DOHH2 (cell line): ENCODE measurements at regions not wholly inside any gene's neighbourhood (a gene's known extent, or its start where the extent isn't known, plus 50 kb on each side); places are given as distances from the start of the nearest gene placed in this dataset.

Source experiments
- H3F3A ChIP-seq: fragments of 200-600 bp; sonication (generic), shearing (Covaris generic); 2 replicates; pipeline ENCODE4 v1.6.0; 2016; ENCODE audit warnings: antibody characterized with exemption, mild to moderate bottlenecking; ENCODE audit not compliant: control insufficient read depth, insufficient read depth
- H3K27ac ChIP-seq: fragments of 200-600 bp; sonication (generic); 2 replicates; pipeline ENCODE4 v1.5.1; 2014; ENCODE audit warnings: low read depth, mild to moderate bottlenecking, low read length, moderate library complexity
- H3K27me3 ChIP-seq: fragments of 200-600 bp; sonication (generic); 2 replicates; pipeline ENCODE4 v1.6.1; 2014; ENCODE audit warnings: mild to moderate bottlenecking, low read length, mixed read lengths; ENCODE audit not compliant: control insufficient read depth
- H3K36me3 ChIP-seq: fragments of 200-600 bp; sonication (generic); 2 replicates; pipeline ENCODE4 v1.6.1; 2014; ENCODE audit warnings: mild to moderate bottlenecking, low read length, moderate library complexity, mixed read lengths; ENCODE audit not compliant: control insufficient read depth
- H3K4me1 ChIP-seq: fragments of 200-600 bp; sonication (generic); 2 replicates; pipeline ENCODE4 v1.6.1; 2014; ENCODE audit warnings: mild to moderate bottlenecking, low read length, mixed read lengths; ENCODE audit not compliant: control insufficient read depth
- H3K4me2 ChIP-seq: fragments of 200-600 bp; sonication (generic); 2 replicates; pipeline ENCODE4 v1.6.0; 2014; ENCODE audit warnings: mild to moderate bottlenecking, low read length, moderate library complexity
- H3K4me3 ChIP-seq: fragments of 200-600 bp; sonication (generic); 2 replicates; pipeline ENCODE4 v1.5.1; 2014; ENCODE audit warnings: mild to moderate bottlenecking, low read length, mixed read lengths
- H3K79me2 ChIP-seq: fragments of 200-600 bp; sonication (generic); 2 replicates; pipeline ENCODE4 v1.6.1; 2014; ENCODE audit warnings: mild to moderate bottlenecking, low read length, mixed read lengths; ENCODE audit not compliant: control insufficient read depth
- H3K9me2 ChIP-seq: fragments of 200-600 bp; sonication (generic); replicated peaks from 2 replicates; pipeline ENCODE4 v1.6.1; 2014; ENCODE audit warnings: mild to moderate bottlenecking, low read length, mixed read lengths; ENCODE audit not compliant: control insufficient read depth
- H3K9me3 ChIP-seq: fragments of 200-600 bp; sonication (generic); 2 replicates; pipeline ENCODE4 v1.6.1; 2014; ENCODE audit warnings: antibody characterized with exemption, low read length, mixed read lengths; ENCODE audit not compliant: control insufficient read depth, insufficient read depth
- H4K20me1 ChIP-seq: fragments of 200-600 bp; sonication (generic); 2 replicates; pipeline ENCODE4 v1.6.0; 2014; ENCODE audit warnings: low read depth, mild to moderate bottlenecking, antibody characterized with exemption, low read length, moderate library complexity; ENCODE audit not compliant: control insufficient read depth, insufficient read depth
- EZH2phosphoT487 ChIP-seq: fragments of 200-600 bp; sonication (generic); IDR thresholded peaks from 2 replicates; pipeline ENCODE4 v1.6.1; 2017; ENCODE audit warnings: borderline replicate concordance, mild to moderate bottlenecking, antibody characterized with exemption, low read length, moderate library complexity, mixed read lengths
- TF ChIP-seq, protein P1 (sequence below): fragments of 200-600 bp; sonication (generic); IDR thresholded peaks from one replicate; pipeline ENCODE4 v1.5.1; 2014; ENCODE audit warnings: antibody characterized with exemption, mild to moderate bottlenecking, low read depth, low read length; ENCODE audit not compliant: poor library complexity, severe bottlenecking

DNA sequence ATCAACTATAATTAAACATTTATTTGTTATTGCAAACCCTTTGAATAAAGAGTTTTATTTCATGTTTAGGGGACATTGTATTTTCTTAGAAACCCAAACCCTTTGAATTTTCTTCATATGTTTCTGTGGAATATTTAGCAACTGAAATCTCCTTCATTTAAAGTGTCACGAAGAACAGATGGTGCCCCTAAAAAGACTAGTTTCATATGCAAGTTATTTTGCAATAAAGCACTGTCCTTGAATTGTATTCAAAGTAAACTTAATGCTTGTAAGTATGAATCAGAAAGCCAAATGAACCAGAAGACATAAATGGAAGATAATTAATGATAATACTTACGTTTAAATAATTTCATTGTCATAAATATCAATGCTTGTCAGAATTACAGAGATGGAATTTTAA, 151.9 kb upstream of the CWC22 start:
- Histone ChIP-seq H3K9me2 (no peaks in the 10 kb centered on the region), H3K79me2 (no peaks in the 10 kb centered on the region), H3K4me1 (no peaks in the 10 kb centered on the region), H3K4me2 (no peak overlapping the region), H3K27ac (no peak overlapping the region), H3K36me3 (no peaks in the 10 kb centered on the region), H3K4me3 (no peak overlapping the region), H3F3A (no peaks in the 10 kb centered on the region), H3K9me3 (no peaks in the 10 kb centered on the region), H3K27me3 (no peaks in the 10 kb centered on the region), H4K20me1 (no peaks in the 10 kb centered on the region)
- no peak for TF ChIP-seq EZH2phosphoT487
- TF ChIP-seq, protein P1, sequence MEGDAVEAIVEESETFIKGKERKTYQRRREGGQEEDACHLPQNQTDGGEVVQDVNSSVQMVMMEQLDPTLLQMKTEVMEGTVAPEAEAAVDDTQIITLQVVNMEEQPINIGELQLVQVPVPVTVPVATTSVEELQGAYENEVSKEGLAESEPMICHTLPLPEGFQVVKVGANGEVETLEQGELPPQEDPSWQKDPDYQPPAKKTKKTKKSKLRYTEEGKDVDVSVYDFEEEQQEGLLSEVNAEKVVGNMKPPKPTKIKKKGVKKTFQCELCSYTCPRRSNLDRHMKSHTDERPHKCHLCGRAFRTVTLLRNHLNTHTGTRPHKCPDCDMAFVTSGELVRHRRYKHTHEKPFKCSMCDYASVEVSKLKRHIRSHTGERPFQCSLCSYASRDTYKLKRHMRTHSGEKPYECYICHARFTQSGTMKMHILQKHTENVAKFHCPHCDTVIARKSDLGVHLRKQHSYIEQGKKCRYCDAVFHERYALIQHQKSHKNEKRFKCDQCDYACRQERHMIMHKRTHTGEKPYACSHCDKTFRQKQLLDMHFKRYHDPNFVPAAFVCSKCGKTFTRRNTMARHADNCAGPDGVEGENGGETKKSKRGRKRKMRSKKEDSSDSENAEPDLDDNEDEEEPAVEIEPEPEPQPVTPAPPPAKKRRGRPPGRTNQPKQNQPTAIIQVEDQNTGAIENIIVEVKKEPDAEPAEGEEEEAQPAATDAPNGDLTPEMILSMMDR: no peak

DNA sequence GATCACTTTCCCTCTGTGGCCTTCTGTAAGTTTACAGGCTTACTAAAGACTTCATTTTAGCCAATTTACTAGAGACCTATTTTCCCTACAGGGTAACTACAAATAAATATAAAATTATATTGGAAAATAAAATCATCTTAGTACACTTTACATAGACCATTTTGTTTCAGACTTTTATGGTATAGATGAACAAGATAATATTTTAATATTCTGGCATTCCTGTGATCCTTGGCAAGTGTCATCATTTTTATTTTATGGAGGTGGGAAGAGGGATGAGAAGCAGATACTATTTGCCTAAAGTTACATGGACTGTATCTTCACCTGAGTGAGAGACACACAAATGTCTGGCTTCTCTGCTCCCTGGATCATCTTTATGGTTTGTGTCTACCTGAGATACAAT, 149.6 kb upstream of the CWC22 start:
- H3K9me3 ChIP-seq: no peaks in the 10 kb centered on the region
- H4K20me1 ChIP-seq: no peaks in the 10 kb centered on the region
- no peaks in the 10 kb centered on the region for H3K4me1 ChIP-seq
- TF ChIP-seq, protein P1: no peak
- no peak for TF ChIP-seq EZH2phosphoT487
- H3K4me3 ChIP-seq: no peak overlapping the region
- no peaks in the 10 kb centered on the region for H3K27me3 ChIP-seq
- H3K79me2 ChIP-seq: no peaks in the 10 kb centered on the region
- no peaks in the 10 kb centered on the region for H3K9me2 ChIP-seq
- no peaks in the 10 kb centered on the region for H3K36me3 ChIP-seq
- H3K4me2 ChIP-seq: no peak overlapping the region
- H3K27ac ChIP-seq: no peak overlapping the region
- no peaks in the 10 kb centered on the region for H3F3A ChIP-seq

DNA sequence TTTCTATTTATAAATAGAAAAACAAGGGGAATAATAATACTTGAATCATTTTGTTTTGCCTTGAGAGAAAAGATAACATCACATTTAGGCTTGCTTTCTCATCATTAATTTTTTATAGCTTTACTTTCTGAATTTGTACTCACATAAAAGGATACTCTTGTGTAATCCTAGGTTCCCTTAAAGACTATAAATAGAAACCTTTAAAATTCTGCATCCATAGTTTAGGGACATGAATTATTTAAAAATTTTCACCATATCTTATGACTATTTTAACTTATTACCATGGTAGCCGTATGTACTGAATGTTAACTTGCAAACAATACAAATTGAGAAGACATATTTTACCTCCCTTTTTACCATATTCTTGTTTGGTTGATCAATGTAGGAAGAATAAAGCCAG, 143.5 kb upstream of the CWC22 start:
- Histone ChIP-seq H3K36me3 (no peaks in the 10 kb centered on the region), H4K20me1 (no peaks in the 10 kb centered on the region), H3K4me3 (no peak overlapping the region), H3K79me2 (no peaks in the 10 kb centered on the region), H3K27me3 (no peaks in the 10 kb centered on the region), H3K4me2 (no peak overlapping the region), H3K27ac (no peak overlapping the region), H3F3A (no peaks in the 10 kb centered on the region), H3K9me3 (no peaks in the 10 kb centered on the region), H3K4me1 (no peaks in the 10 kb centered on the region), H3K9me2 (no peaks in the 10 kb centered on the region)
- TF ChIP-seq EZH2phosphoT487: no peak
- TF ChIP-seq, protein P1: no peak

DNA sequence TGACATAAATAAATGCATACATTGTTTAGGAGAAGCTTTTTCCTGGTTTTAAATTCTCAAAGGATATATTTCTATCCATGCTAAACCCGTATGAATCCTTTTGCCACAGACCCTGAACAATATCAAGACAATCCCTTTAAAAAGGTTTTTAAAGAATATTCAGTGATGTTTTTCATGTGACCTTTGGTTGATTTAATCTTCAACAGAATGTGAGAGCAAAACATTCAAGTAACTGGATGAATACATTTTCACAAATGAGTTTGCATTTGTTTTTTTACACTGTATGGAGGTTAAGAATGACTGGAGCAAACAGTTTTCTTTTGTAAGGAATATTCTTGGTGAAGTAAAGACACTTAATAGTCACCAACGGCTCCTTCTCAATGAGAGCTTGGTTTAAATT, 139.4 kb upstream of the CWC22 start:
- Histone ChIP-seq H3K9me3 (no peaks in the 10 kb centered on the region), H4K20me1 (no peaks in the 10 kb centered on the region), H3K4me2 (no peak overlapping the region), H3F3A (no peaks in the 10 kb centered on the region), H3K4me3 (no peak overlapping the region), H3K79me2 (no peaks in the 10 kb centered on the region), H3K9me2 (no peaks in the 10 kb centered on the region), H3K4me1 (no peaks in the 10 kb centered on the region), H3K27me3 (no peaks in the 10 kb centered on the region), H3K27ac (no peak overlapping the region), H3K36me3 (no peaks in the 10 kb centered on the region)
- TF ChIP-seq EZH2phosphoT487: no peak
- TF ChIP-seq, protein P1: no peak
